Dedifferentiated amniotic fluid mesenchymal stem cell (primary cell): ENCODE measurements at regions not wholly inside any gene's neighbourhood (a gene's known extent, or its start where the extent isn't known, plus 50 kb on each side); places are given as distances from the start of the nearest gene placed in this dataset.

Experiments
- DNase-seq: peaks from one replicate; pipeline ENCODE4 v3.0.0-alpha.2; 2016; ENCODE audit errors: extremely low spot score

DNA sequence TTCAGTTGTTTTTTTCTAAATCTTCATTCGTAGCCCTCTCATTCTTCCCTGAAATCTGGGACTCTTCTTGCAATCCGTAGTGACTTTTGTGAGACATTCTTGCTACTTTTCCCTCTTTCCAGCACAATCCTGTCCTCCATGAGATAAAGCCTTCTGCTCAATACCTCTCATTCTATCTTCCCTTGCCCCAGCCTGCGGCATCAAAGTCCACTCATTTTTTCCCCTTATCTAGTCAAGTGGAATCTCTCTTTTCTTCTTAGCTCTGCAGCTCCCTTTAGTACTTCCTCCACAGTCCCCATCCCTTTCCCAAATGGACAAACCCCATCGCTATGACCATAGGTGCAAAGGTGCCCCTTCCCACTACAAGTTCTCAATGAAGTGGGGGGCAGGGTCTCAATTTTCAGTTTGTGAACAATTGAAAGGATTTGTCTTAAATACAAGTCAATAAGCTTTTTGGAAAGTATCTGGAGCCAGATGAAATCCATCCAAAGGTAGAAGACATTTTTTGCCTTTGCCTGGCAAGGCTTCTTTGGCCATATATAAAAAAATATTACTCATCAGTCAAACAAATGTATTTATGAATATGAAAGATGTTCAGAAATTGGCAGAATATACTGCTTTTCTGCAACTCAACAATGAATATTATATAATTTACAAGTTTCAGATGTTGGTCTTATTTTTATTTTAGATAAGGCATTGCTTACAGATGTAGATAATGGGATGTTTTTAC lies 179.4 kb downstream of the SNAPC1 start:
- DNase-seq = no peak

GRCh38 chr14:61948376-61948775 lies 186.2 kb downstream of the SNAPC1 start:
- no peak for DNase-seq

- no peak for DNase-seq
Measured at GRCh38 chr14:61950340-61950739, 188.1 kb downstream of the SNAPC1 start.

DNA sequence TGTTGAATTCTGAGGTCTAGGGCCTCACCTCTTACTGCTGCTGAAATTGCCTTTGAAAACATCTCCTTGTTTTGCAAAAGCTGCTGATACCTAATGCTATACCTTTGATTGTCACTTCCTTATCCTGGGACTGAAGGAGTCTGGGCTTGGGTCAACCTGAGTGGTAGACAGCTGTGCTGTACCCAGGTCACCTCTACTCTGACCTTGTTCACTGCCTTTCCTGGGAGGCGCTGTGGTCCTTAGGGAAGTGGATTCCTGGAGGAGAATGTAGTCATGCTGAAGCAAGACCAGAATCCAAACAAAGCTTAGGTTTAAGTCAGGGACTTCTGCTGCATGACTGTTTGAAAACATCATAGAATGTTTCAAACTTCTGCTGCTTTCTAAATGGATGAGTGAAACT lies 191.4 kb downstream of the SNAPC1 start:
- DNase-seq = no peak

DNA sequence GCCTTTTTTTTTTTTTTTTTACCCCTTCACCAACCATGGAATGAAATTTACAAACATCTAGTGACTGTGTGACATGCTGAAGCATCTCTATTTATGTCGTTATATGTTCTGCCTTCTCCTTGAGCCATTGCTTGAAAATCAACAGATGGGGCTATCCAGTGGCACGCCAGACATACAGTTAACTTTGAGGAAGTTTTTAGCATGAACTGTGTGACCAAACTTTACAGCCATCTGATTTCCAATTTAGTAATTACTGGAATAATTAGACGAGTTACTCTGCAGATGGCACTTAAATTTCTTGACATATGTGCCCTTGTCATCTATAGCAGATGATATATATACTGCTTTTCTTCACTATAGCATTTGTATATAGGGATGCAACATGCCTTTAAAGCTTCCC lies 192.1 kb downstream of the SNAPC1 start:
- no peak for DNase-seq

GRCh38 chr14:61956517-61956916 lies 194.3 kb downstream of the SNAPC1 start:
- DNase-seq = no peak

DNA sequence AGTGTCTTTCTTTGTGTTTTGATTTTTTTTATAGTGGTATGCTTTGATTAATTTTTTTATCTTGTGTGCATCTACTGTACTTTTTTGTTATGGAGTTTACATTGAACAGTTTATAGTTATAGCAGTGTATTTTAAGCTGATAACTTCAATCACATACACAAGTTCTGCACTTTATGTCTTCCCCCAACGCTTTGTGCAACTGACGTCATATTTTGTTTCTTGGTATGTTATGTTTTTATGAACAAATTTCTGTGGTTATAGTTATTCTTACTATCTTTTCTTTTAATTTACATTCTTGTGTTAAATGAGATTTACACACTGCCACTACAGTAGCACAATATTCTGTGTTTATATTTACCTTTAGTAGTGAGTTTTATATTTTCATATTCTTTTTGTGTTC lies 197.1 kb downstream of the SNAPC1 start:
- no peak for DNase-seq

- DNase-seq = no peak
Measured at GRCh38 chr14:61961369-61961768, 199.1 kb downstream of the SNAPC1 start.

DNA sequence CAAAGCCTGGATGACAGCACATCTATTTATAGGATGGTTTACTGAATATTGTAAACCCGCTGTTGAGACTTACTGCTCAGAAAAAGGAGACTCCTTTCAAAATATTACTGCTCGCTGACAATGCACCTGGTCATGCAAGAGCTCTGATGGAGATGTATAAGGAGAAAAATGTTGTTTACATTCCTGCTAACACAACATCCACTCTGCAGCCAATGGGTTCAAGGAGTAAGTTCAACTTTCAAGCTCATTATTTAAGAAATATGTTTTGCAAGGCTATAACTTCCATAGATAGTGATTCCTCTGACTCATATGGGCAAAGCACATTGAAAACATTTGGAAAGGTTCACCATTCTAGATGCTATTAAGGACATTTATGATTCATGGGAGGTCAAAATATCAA lies 201.7 kb downstream of the SNAPC1 start:
- DNase-seq = no peak

- peak; percentile 74 for DNase-seq
Measured at GRCh38 chr14:61965030-61965745, 203.0 kb downstream of the SNAPC1 start.

DNA sequence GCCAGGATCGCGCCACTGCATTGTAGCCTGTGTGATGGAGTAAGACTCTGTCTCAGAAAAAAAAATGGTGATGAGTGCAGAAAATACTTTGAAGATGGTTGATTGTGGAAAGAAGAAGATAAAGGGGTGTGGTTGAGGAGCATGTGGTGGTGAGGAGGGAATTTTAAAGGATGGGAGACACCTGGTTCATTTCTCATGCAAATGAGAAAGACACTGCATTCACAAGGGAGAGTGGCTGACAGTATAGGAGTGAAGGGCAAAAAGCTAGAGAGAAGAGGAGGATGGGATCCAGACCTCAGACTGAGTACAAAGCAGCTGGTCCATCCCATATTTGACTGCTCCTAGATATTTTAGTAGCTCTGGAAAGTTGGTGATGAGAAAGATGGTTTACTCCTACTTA lies 206.0 kb downstream of the SNAPC1 start:
- no peak for DNase-seq

GRCh38 chr14:61972711-61973110 lies 210.5 kb downstream of the SNAPC1 start:
- no peak for DNase-seq

- no peak for DNase-seq
Measured at GRCh38 chr14:61973981-61974380, 211.8 kb downstream of the SNAPC1 start.

GRCh38 chr14:61977217-61977616 lies 215.0 kb downstream of the SNAPC1 start:
- DNase-seq = no peak

- no peak for DNase-seq
Measured at GRCh38 chr14:61988240-61988639, 226.0 kb downstream of the SNAPC1 start.

- DNase-seq = no peak
Measured at GRCh38 chr14:61992139-61992538, 229.9 kb downstream of the SNAPC1 start.

GRCh38 chr14:61992926-61993325 lies 230.7 kb downstream of the SNAPC1 start:
- DNase-seq = no peak

DNA sequence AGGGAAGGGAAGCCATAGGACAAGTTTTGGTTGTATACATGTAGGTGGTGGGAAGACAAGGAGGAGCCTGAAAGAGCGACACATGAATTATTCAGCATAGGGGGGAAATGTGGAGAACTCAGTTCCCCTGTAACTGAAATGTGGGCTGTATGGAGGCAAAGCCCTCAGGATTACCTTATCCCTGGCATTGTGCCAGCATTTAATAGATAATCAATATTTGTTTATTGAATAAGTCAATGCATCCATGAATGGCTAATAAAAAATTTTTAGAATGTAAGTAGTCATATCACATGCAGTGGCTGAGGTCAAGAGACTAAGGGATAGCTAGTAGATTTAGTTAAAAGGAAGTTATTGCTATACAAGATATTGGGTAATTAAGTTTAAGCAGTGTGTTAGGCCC lies 232.4 kb downstream of the SNAPC1 start:
- DNase-seq = no peak

GRCh38 chr14:61996753-61997152 lies 234.5 kb downstream of the SNAPC1 start:
- no peak for DNase-seq

GRCh38 chr14:61997161-61997560 lies 234.9 kb downstream of the SNAPC1 start:
- no peak for DNase-seq

DNA sequence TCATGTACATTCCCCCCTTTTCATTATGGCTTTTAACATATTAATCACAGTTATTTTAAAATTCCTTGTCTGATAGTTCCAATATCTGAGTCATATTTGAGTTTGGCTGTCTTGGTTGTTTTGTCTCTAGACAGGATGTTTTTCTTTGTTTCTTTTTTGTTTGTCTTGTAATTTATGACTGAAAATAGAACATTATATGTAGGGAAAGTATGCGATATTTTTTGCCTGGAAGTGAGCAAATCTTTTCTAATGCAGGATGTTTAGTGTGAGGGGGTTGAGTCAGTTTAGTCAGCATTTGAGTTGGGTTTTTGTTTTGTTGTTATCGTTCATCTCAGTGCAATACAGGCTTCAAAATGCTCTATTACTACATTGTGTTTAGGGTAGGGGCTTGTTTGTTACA lies 239.7 kb downstream of the SNAPC1 start:
- DNase-seq = no peak

DNA sequence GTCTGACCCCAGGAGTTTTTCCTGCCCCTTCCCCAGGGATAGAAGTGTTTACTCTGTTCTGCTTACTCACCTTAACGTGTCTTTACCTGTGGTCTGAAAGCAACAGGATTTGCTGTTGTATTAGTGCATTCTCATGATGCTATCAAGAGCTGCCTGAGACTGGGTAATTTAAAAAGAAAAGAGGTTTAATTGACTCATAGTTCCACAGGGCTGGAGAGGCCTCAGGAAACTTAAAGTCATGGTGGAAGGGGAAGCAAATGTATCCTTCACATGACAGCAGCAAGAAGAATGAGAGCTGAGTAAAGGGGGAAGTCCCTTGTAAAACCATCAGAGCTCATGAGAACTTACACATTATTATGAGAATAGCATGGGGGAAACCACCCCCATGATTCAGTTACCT lies 240.4 kb downstream of the SNAPC1 start:
- DNase-seq = no peak

- no peak for DNase-seq
Measured at GRCh38 chr14:62003701-62004100, 241.5 kb downstream of the SNAPC1 start.
